ENCODE measurements at regions not wholly inside any gene's neighbourhood (a gene's known extent, or its start where the extent isn't known, plus 50 kb on each side); places are given as distances from the start of the nearest gene placed in this dataset.

GRCh38 chr4:130511776-130512175, 1415.8 kb downstream of the C4orf33 start:
- H3K4me2 ChIP-seq (ENCODE audit: low read length), result no peak overlapping the region
- H3K27me3 ChIP-seq (ENCODE audit: insufficient read depth, low read depth, low read length), result no peaks in the 10 kb centered on the region
- no peaks in the 10 kb centered on the region for H3K36me3 ChIP-seq (ENCODE audit: insufficient read depth, low read length)
- H2AFZ ChIP-seq (ENCODE audit: low read depth, low read length), result no peak overlapping the region
- H3K4me3 ChIP-seq (ENCODE audit: low read length), result no peak overlapping the region
- no peak overlapping the region for H3K27ac ChIP-seq (ENCODE audit: low read length)
- no peak overlapping the region for H3K9ac ChIP-seq (ENCODE audit: low read length)
- H3K79me2 ChIP-seq (replicated peaks; ENCODE audit: insufficient read depth, low read length), result no peaks in the 10 kb centered on the region
- no peaks in the 10 kb centered on the region for H3K9me3 ChIP-seq (ENCODE audit: low read length)
- H3F3A ChIP-seq (ENCODE audit: insufficient read depth, low read length, poor library complexity, severe bottlenecking), result no peaks in the 10 kb centered on the region
- no peaks in the 10 kb centered on the region for H3K9me2 ChIP-seq (ENCODE audit: insufficient read depth, low read length)
- TF ChIP-seq RAD21 (conservative IDR thresholded peaks at IDR 0.05) (no peak), CTCF (IDR thresholded peaks at IDR 0.05; ENCODE audit: poor library complexity, severe bottlenecking) (no peak), SMC3 (conservative IDR thresholded peaks at IDR 0.05; ENCODE audit: poor library complexity) (no peak), POLR2AphosphoS5 (IDR thresholded peaks at IDR 0.05) (no peak), EZH2 (IDR thresholded peaks at IDR 0.05; ENCODE audit: borderline replicate concordance, insufficient read depth, low read length, poor library complexity, severe bottlenecking) (no peak)
- no peaks in the 10 kb centered on the region for H4K20me1 ChIP-seq (ENCODE audit: insufficient read depth)

- Histone ChIP-seq H3K9me3 (ENCODE audit: low read length) (peaks cover 2% of the 10 kb centered on the region), H3K9ac (ENCODE audit: low read length) (no peak overlapping the region), H3K4me2 (ENCODE audit: low read length) (no peak overlapping the region), H3K4me3 (ENCODE audit: low read length) (no peak overlapping the region), H3K27ac (ENCODE audit: low read length) (no peak overlapping the region), H3K79me2 (replicated peaks; ENCODE audit: insufficient read depth, low read length) (no peaks in the 10 kb centered on the region), H2AFZ (ENCODE audit: low read depth, low read length) (no peak overlapping the region), H4K20me1 (ENCODE audit: insufficient read depth) (no peaks in the 10 kb centered on the region), H3K9me2 (ENCODE audit: insufficient read depth, low read length) (no peaks in the 10 kb centered on the region), H3K27me3 (ENCODE audit: insufficient read depth, low read depth, low read length) (no peaks in the 10 kb centered on the region), H3F3A (ENCODE audit: insufficient read depth, low read length, poor library complexity, severe bottlenecking) (no peaks in the 10 kb centered on the region), H3K36me3 (ENCODE audit: insufficient read depth, low read length) (no peaks in the 10 kb centered on the region)
- TF ChIP-seq CTCF (IDR thresholded peaks at IDR 0.05; ENCODE audit: poor library complexity, severe bottlenecking), result no peak
- TF ChIP-seq EP300 (conservative IDR thresholded peaks at IDR 0.05; ENCODE audit: poor library complexity, severe bottlenecking), result no peak
- TF ChIP-seq TAF1 (IDR thresholded peaks at IDR 0.05; ENCODE audit: low read depth), result no peak
- no peak for TF ChIP-seq SMC3 (conservative IDR thresholded peaks at IDR 0.05; ENCODE audit: poor library complexity)
- TF ChIP-seq EZH2 (IDR thresholded peaks at IDR 0.05; ENCODE audit: borderline replicate concordance, insufficient read depth, low read length, poor library complexity, severe bottlenecking), result no peak
- no peak for TF ChIP-seq MXI1 (conservative IDR thresholded peaks at IDR 0.05; ENCODE audit: poor library complexity, severe bottlenecking)
- no peak for TF ChIP-seq POLR2AphosphoS5 (IDR thresholded peaks at IDR 0.05)
- no peak for TF ChIP-seq RAD21 (conservative IDR thresholded peaks at IDR 0.05)
- no peak for TF ChIP-seq REST (IDR thresholded peaks at IDR 0.05; ENCODE audit: borderline replicate concordance)
Observed at GRCh38 chr4:130524057-130524456, 1428.1 kb downstream of the C4orf33 start.

Data from neural cell (in vitro differentiated cells).